H1 (cell line): ENCODE measurements at regions not wholly inside any gene's neighbourhood (a gene's known extent, or its start where the extent isn't known, plus 50 kb on each side); places are given as distances from the start of the nearest gene placed in this dataset.

ENCODE experiments used
- CTCF ChIA-PET: fragments of 300-600 bp; sonication (Branson Sonifier 250); formaldehyde crosslinking; loops from one replicate; lab custom pipeline; 2021; ENCODE audit not compliant: partially characterized antibody; lab: Charles Lee
- POLR2A ChIA-PET: fragments of 300-600 bp; sonication (Branson Sonifier 250); formaldehyde crosslinking; loops from one replicate; lab custom pipeline; 2021; ENCODE audit warnings: inconsistent platforms; ENCODE audit not compliant: partially characterized antibody; lab: Charles Lee
- DNase-seq, 2 experiments: peaks; one replicate each; pipeline versions ENCODE4 v3.0.0 to v3.0.0-alpha.2; 2010 to 2022; ENCODE audit warnings: low spot score in 2 of 2, low read depth in 1 of 2, mixed read lengths in 1 of 2
- FAIRE-seq: peaks from 2 replicates; lab custom pipeline; 2011; peaks lifted over from hg19 to GRCh38; lab: Jason Lieb, UNC
- H2AFZ ChIP-seq: 2 replicates; pipeline ENCODE4 v1.8.1; 2012; ENCODE audit warnings: low read length, inconsistent platforms
- H2AK5ac ChIP-seq: 2 replicates; pipeline ENCODE4 v1.6.1; 2013; ENCODE audit warnings: low read depth, low read length
- H2BK120ac ChIP-seq: replicated peaks from 2 replicates; pipeline ENCODE3; 2013; ENCODE audit warnings: low read depth, low read length, inconsistent platforms
- H2BK12ac ChIP-seq: 2 replicates; pipeline ENCODE4 v1.6.1; 2013; ENCODE audit warnings: low read depth, low read length
- H2BK15ac ChIP-seq: 2 replicates; pipeline ENCODE4 v1.6.1; 2013; ENCODE audit warnings: low read length
- H2BK20ac ChIP-seq: 2 replicates; pipeline ENCODE4 v1.6.1; 2013; ENCODE audit warnings: low read length
- H2BK5ac ChIP-seq: 2 replicates; pipeline ENCODE4 v1.6.1; 2013; ENCODE audit warnings: low read depth, low read length
- H3K14ac ChIP-seq: 2 replicates; pipeline ENCODE4 v1.6.1; 2013; ENCODE audit warnings: inconsistent platforms; ENCODE audit not compliant: insufficient read length
- H3K18ac ChIP-seq: 2 replicates; pipeline ENCODE4 v1.6.1; 2013; ENCODE audit warnings: low read length; ENCODE audit errors: extremely low read depth
- H3K23ac ChIP-seq: 2 replicates; pipeline ENCODE4 v1.6.1; 2013; ENCODE audit warnings: inconsistent platforms; ENCODE audit not compliant: insufficient read length
- H3K23me2 ChIP-seq: 2 replicates; pipeline ENCODE4 v1.6.1; 2013; ENCODE audit warnings: low read depth, low read length
- H3K27ac ChIP-seq: 2 replicates; pipeline ENCODE4 v1.6.1; 2011; ENCODE audit warnings: low read depth, low read length, inconsistent platforms
- H3K27me3 ChIP-seq, 4 experiments: replicated peaks in 1 of 4; 1 replicate in 1 of 4; 2 replicates in 3 of 4; pipeline versions ENCODE4 v1.6.1 to v1.8.1; 2011 to 2013; ENCODE audit warnings: low read length in 3 of 4, mild to moderate bottlenecking in 3 of 4, inconsistent platforms in 2 of 4, mixed read lengths in 2 of 4, moderate library complexity in 1 of 4; ENCODE audit not compliant: control insufficient read depth in 3 of 4, insufficient read depth in 3 of 4; ENCODE audit errors: extremely low read depth in 1 of 4
- H3K36me3 ChIP-seq, 4 experiments: 2 replicates each; pipeline versions ENCODE4 v1.6.1 to v1.8.1; 2011 to 2013; ENCODE audit warnings: mild to moderate bottlenecking in 4 of 4, low read length in 3 of 4, moderate library complexity in 2 of 4, control low read depth in 1 of 4, inconsistent platforms in 1 of 4; ENCODE audit not compliant: insufficient read depth in 4 of 4, control insufficient read depth in 2 of 4
- H3K4ac ChIP-seq: replicated peaks from 2 replicates; pipeline ENCODE3; 2013; ENCODE audit warnings: low read length, low read depth, mixed read lengths, inconsistent platforms; ENCODE audit not compliant: insufficient read length
- H3K4me1 ChIP-seq, 4 experiments: replicated peaks in 1 of 4; 1 replicate in 1 of 4; 2 replicates in 3 of 4; pipeline versions ENCODE4 v1.6.1 to v1.8.1; 2011 to 2013; ENCODE audit warnings: low read length in 3 of 4, inconsistent platforms in 2 of 4, mixed read lengths in 1 of 4; ENCODE audit not compliant: insufficient read depth in 4 of 4, control insufficient read depth in 3 of 4
- H3K4me2 ChIP-seq, 2 experiments: 2 replicates each; pipeline versions ENCODE4 v1.6.1 to v1.8.1; 2011 to 2013; ENCODE audit warnings: low read depth in 2 of 2, low read length in 2 of 2, control low read depth in 1 of 2, inconsistent platforms in 1 of 2, mild to moderate bottlenecking in 1 of 2; ENCODE audit not compliant: insufficient read depth in 1 of 2
- H3K4me3 ChIP-seq, 4 experiments: fragments of 200-600, 300-600 bp in 1 of 4; sonication (generic), shearing (Covaris generic), sonication (Bioruptor Twin) in 1 of 4; 2 replicates each; pipeline versions ENCODE4 v1.5.1 to v1.8.1; 2011 to 2016; ENCODE audit warnings: low read length in 4 of 4, low read depth in 3 of 4, control low read depth in 2 of 4, inconsistent platforms in 2 of 4, mild to moderate bottlenecking in 2 of 4, mixed read lengths in 1 of 4, moderate library complexity in 1 of 4; ENCODE audit not compliant: insufficient read depth in 2 of 4; ENCODE audit errors: extremely low read depth in 1 of 4
- H3K56ac ChIP-seq: replicated peaks from 2 replicates; pipeline ENCODE3; 2013; ENCODE audit warnings: low read depth, mild to moderate bottlenecking, mixed read lengths, low read length, inconsistent platforms; ENCODE audit not compliant: insufficient read length
- H3K79me1 ChIP-seq: 2 replicates; pipeline ENCODE4 v1.6.1; 2013; ENCODE audit warnings: low read depth, low read length, control low read depth
- H3K79me2 ChIP-seq, 2 experiments: 2 replicates each; pipeline versions ENCODE4 v1.6.1 to v1.8.1; 2012 to 2013; ENCODE audit warnings: low read length in 2 of 2, mild to moderate bottlenecking in 2 of 2, inconsistent platforms in 1 of 2; ENCODE audit not compliant: insufficient read depth in 2 of 2, control insufficient read depth in 1 of 2
- H3K9ac ChIP-seq, 4 experiments: replicated peaks in 1 of 4; 1 replicate in 1 of 4; 2 replicates in 3 of 4; pipeline versions ENCODE4 v1.6.1 to v1.8.1; 2011 to 2013; ENCODE audit warnings: low read depth in 3 of 4, low read length in 3 of 4, control low read depth in 2 of 4, mild to moderate bottlenecking in 2 of 4, moderate library complexity in 2 of 4, inconsistent platforms in 1 of 4; ENCODE audit errors: extremely low read depth in 1 of 4
- H3K9me3 ChIP-seq, 2 experiments: 2 replicates each; pipeline versions ENCODE4 v1.6.1 to v1.8.1; 2012 to 2013; ENCODE audit warnings: mild to moderate bottlenecking in 2 of 2, moderate library complexity in 2 of 2, control low read depth in 1 of 2, inconsistent platforms in 1 of 2, low read depth in 1 of 2, low read length in 1 of 2, mixed read lengths in 1 of 2; ENCODE audit not compliant: insufficient read depth in 2 of 2
- H4K20me1 ChIP-seq, 2 experiments: replicated peaks in 1 of 2; 2 replicates each; pipeline versions ENCODE3 to v1.8.1; 2011 to 2013; ENCODE audit warnings: inconsistent platforms in 2 of 2, low read length in 2 of 2, mild to moderate bottlenecking in 1 of 2; ENCODE audit not compliant: insufficient read depth in 2 of 2, control insufficient read depth in 1 of 2
- H4K5ac ChIP-seq: 2 replicates; pipeline ENCODE4 v1.6.1; 2013; ENCODE audit warnings: low read length, low read depth, mixed read lengths, inconsistent platforms; ENCODE audit not compliant: insufficient read length
- H4K8ac ChIP-seq: 2 replicates; pipeline ENCODE4 v1.8.0; 2013; ENCODE audit warnings: mild to moderate bottlenecking, moderate library complexity, low read length, inconsistent platforms; ENCODE audit not compliant: insufficient read depth; ENCODE audit errors: extremely low read depth
- H4K91ac ChIP-seq: replicated peaks from 2 replicates; pipeline ENCODE3; 2013; ENCODE audit warnings: low read length, mixed read lengths, inconsistent platforms; ENCODE audit not compliant: insufficient read length
- BRCA1 ChIP-seq: IDR thresholded peaks from 2 replicates; pipeline ENCODE4 v1.6.1; 2012; ENCODE audit warnings: low read depth, low read length, improper control_type of control experiment
- CBX5 ChIP-seq: fragments of 300-800, 300-1000 bp; sonication (generic); IDR thresholded peaks from 2 replicates; pipeline ENCODE4 v1.7.1; 2016; ENCODE audit warnings: antibody characterized with exemption, low read length, low read depth
- CTBP2 ChIP-seq: IDR thresholded peaks from 2 replicates; pipeline ENCODE4 v1.7.0; 2011; ENCODE audit warnings: borderline replicate concordance, mild to moderate bottlenecking, moderate library complexity, mixed read lengths, low read length; ENCODE audit not compliant: insufficient read depth, insufficient read length
- HDAC2 ChIP-seq, 2 experiments: fragments of 300-600 bp in 1 of 2; sonication (generic) in 1 of 2; IDR thresholded peaks; 2 replicates each; pipeline ENCODE4 v1.6.1; 2011 to 2012; ENCODE audit warnings: low read depth in 2 of 2, low read length in 2 of 2, mild to moderate bottlenecking in 2 of 2, moderate library complexity in 2 of 2, borderline replicate concordance in 1 of 2, inconsistent platforms in 1 of 2
- PHF8 ChIP-seq: fragments of 200-600 bp; sonication (generic); conservative IDR thresholded peaks from 2 replicates; pipeline ENCODE4 v1.7.1; 2012; ENCODE audit warnings: low read depth, mild to moderate bottlenecking, inconsistent platforms, low read length, moderate library complexity
- POLR2AphosphoS5 ChIP-seq: IDR thresholded peaks from 2 replicates; pipeline ENCODE4 v1.6.1; 2011; ENCODE audit warnings: low read depth, low read length
- SRF ChIP-seq: IDR thresholded peaks from 2 replicates; pipeline ENCODE4 v1.6.1; 2011; ENCODE audit warnings: mild to moderate bottlenecking, low read depth, low read length, moderate library complexity
- TCF12 ChIP-seq: IDR thresholded peaks from 2 replicates; pipeline ENCODE4 v1.6.1; 2011; ENCODE audit warnings: low read depth, mild to moderate bottlenecking, low read length
- TEAD4 ChIP-seq: IDR thresholded peaks from 2 replicates; pipeline ENCODE4 v1.6.1; 2012; ENCODE audit warnings: low read depth, low read length, inconsistent platforms, mixed read lengths
- WGBS, 2 experiments: shearing (Covaris generic) in 1 of 2; methylation state at CpG; one replicate each; pipeline versions ENCODE4 v1.1.6 to v1.1.7; 2013 to 2015; ENCODE audit warnings: low lambda C conversion rate in 2 of 2, mixed read lengths in 2 of 2, inconsistent platforms in 1 of 2, low coverage in 1 of 2, missing lambda C conversion rate in 1 of 2; ENCODE audit not compliant: insufficient replicate concordance in 2 of 2, insufficient coverage in 1 of 2, insufficient read length in 1 of 2; ENCODE audit errors: extremely low coverage in 1 of 2, missing lambda C conversion rate in 1 of 2; 5-methylcytosine and 5-hydroxymethylcytosine counted together
- TF ChIP-seq, protein P1 (sequence below), 3 experiments: IDR thresholded peaks; 1 replicate in 2 of 3; 2 replicates in 1 of 3; pipeline versions ENCODE4 v1.5.1 to v1.6.1; 2011; ENCODE audit warnings: low read length in 3 of 3, mild to moderate bottlenecking in 3 of 3, inconsistent platforms in 2 of 3, low read depth in 1 of 3, moderate library complexity in 1 of 3; ENCODE audit not compliant: insufficient read depth in 1 of 3; ENCODE audit errors: control extremely low read depth in 1 of 3
- TF ChIP-seq, protein P2 (sequence below): IDR thresholded peaks from 2 replicates; pipeline ENCODE4 v1.6.1; 2011; ENCODE audit warnings: low read length, improper control_type of control experiment

DNA sequence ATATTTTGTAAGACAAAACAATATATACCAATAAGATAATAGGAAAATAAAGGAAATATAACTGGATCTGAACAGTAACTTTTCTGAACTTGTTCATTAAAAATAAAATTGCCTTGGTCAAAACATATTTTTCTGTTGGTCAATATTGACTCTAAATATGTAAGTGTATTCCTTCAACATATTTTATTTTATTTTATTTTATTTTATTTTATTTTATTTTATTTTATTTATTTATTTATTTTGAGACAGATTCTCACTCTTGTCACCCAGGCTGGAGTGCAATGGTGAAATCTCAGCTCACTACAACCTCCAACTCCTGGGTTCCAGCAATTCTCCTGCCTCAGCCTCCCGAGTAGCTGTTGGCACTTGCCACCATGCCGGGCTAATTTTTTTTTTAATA is 571.0 kb downstream of the NR2F1-AS1 start:
- CTCF ChIA-PET, result no interaction called here
- TF ChIP-seq HDAC2 (IDR thresholded peaks at IDR 0.05; ENCODE audit: borderline replicate concordance in 1 of 2, low read depth in 2 of 2, low read length in 2 of 2) (no peak), TEAD4 (no peak), TCF12 (no peak), BRCA1 (no peak), CTBP2 (no peak), PHF8 (no peak), SRF (no peak), POLR2AphosphoS5 (no peak), CBX5 (no peak)
- TF ChIP-seq, protein P1, sequence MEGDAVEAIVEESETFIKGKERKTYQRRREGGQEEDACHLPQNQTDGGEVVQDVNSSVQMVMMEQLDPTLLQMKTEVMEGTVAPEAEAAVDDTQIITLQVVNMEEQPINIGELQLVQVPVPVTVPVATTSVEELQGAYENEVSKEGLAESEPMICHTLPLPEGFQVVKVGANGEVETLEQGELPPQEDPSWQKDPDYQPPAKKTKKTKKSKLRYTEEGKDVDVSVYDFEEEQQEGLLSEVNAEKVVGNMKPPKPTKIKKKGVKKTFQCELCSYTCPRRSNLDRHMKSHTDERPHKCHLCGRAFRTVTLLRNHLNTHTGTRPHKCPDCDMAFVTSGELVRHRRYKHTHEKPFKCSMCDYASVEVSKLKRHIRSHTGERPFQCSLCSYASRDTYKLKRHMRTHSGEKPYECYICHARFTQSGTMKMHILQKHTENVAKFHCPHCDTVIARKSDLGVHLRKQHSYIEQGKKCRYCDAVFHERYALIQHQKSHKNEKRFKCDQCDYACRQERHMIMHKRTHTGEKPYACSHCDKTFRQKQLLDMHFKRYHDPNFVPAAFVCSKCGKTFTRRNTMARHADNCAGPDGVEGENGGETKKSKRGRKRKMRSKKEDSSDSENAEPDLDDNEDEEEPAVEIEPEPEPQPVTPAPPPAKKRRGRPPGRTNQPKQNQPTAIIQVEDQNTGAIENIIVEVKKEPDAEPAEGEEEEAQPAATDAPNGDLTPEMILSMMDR (IDR thresholded peaks at IDR 0.05; ENCODE audit: control extremely low read depth in 1 of 3, insufficient read depth in 1 of 3, low read depth in 1 of 3, low read length in 3 of 3), result no peak
- TF ChIP-seq, protein P2, sequence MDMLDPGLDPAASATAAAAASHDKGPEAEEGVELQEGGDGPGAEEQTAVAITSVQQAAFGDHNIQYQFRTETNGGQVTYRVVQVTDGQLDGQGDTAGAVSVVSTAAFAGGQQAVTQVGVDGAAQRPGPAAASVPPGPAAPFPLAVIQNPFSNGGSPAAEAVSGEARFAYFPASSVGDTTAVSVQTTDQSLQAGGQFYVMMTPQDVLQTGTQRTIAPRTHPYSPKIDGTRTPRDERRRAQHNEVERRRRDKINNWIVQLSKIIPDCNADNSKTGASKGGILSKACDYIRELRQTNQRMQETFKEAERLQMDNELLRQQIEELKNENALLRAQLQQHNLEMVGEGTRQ, result no peak

More for the DNA sequence above, 571.0 kb downstream of the NR2F1-AS1 start:
- H3K9me3 ChIP-seq, result no peaks in the 10 kb centered on the region
- H3K4me1 ChIP-seq, result peaks cover 0 to 3% (median 0%) of the 10 kb centered on the region in 4 experiments; a peak in 2 of 7 replicates
- no peak overlapping the region for H2BK120ac ChIP-seq
- no peaks in the 10 kb centered on the region for H3K27me3 ChIP-seq
- no peak overlapping the region for H3K4me2 ChIP-seq
- H4K8ac ChIP-seq, result no peak overlapping the region
- H4K20me1 ChIP-seq, result no peaks in the 10 kb centered on the region
- no peak overlapping the region for H3K23ac ChIP-seq
- no peak overlapping the region for H2BK20ac ChIP-seq
- no peak overlapping the region for H2AK5ac ChIP-seq
- H2BK12ac ChIP-seq, result no peak overlapping the region
- no peak overlapping the region for H2AFZ ChIP-seq
- H4K5ac ChIP-seq, result no peak overlapping the region
- POLR2A ChIA-PET, result no interaction called here
- H3K27ac ChIP-seq, result no peak overlapping the region
- no peak for FAIRE-seq
- no peak overlapping the region for H3K4me3 ChIP-seq
- no peak overlapping the region for H3K9ac ChIP-seq
- no peaks in the 10 kb centered on the region for H3K79me1 ChIP-seq
- no peaks in the 10 kb centered on the region for H3K79me2 ChIP-seq
- H2BK15ac ChIP-seq, result no peak overlapping the region
- H3K56ac ChIP-seq, result no peak overlapping the region
- H3K23me2 ChIP-seq, result no peaks in the 10 kb centered on the region
- 100% methylated on average over 2 of the region's 2 CpGs; no CpG with 5 or more reads in 1 of the 2 experiments for WGBS, 2 experiments
- H4K91ac ChIP-seq, result no peak overlapping the region
- no peak for DNase-seq
- H3K4ac ChIP-seq, result no peak overlapping the region
- H3K36me3 ChIP-seq, result no peaks in the 10 kb centered on the region
- no peak overlapping the region for H3K14ac ChIP-seq
- no peak overlapping the region for H3K18ac ChIP-seq
- no peak overlapping the region for H2BK5ac ChIP-seq
